CD14-positive monocyte (primary cell): ENCODE measurements at regions not wholly inside any gene's neighbourhood (a gene's known extent, or its start where the extent isn't known, plus 50 kb on each side); places are given as distances from the start of the nearest gene placed in this dataset.

Experiments used
- DNase-seq, 3 donors: peaks; one replicate each; pipeline ENCODE4 v3.0.0-alpha.2; 2011 to 2022
- H2AFZ ChIP-seq: 2 replicates; pipeline ENCODE4 v1.6.0; 2012; ENCODE audit warnings: mild to moderate bottlenecking, low read depth, low read length, inconsistent platforms; ENCODE audit not compliant: insufficient read depth, poor library complexity, severe bottlenecking
- H3K27ac ChIP-seq, 2 donors: 1 replicate in 1 of 2; 2 replicates in 1 of 2; pipeline ENCODE4 v1.5.1; 2012 to 2013; ENCODE audit warnings: low read length in 2 of 2, control low read depth in 1 of 2, inconsistent platforms in 1 of 2, low read depth in 1 of 2, mild to moderate bottlenecking in 1 of 2
- H3K27me3 ChIP-seq, 2 donors: one replicate each; pipeline versions ENCODE4 v1.6.0 to v1.6.1; 2011 to 2013; ENCODE audit warnings: low read length in 2 of 2; ENCODE audit not compliant: control insufficient read depth in 2 of 2, insufficient read depth in 2 of 2
- H3K36me3 ChIP-seq, 2 donors: replicated peaks in 1 of 2; 1 replicate in 1 of 2; 2 replicates in 1 of 2; pipeline versions ENCODE4 v1.5.1 to v1.6.1; 2012 to 2013; ENCODE audit warnings: low read length in 2 of 2, control low read depth in 1 of 2, inconsistent platforms in 1 of 2, mild to moderate bottlenecking in 1 of 2; ENCODE audit not compliant: insufficient read depth in 2 of 2, control insufficient read depth in 1 of 2
- H3K4me1 ChIP-seq, 2 donors: 1 replicate in 1 of 2; 2 replicates in 1 of 2; pipeline versions ENCODE4 v1.5.1 to v1.6.1; 2012 to 2013; ENCODE audit warnings: low read length in 2 of 2, control low read depth in 1 of 2, inconsistent platforms in 1 of 2, mild to moderate bottlenecking in 1 of 2, moderate library complexity in 1 of 2; ENCODE audit not compliant: insufficient read depth in 2 of 2, control insufficient read depth in 1 of 2
- H3K4me2 ChIP-seq: replicated peaks from 2 replicates; pipeline ENCODE3; 2012; ENCODE audit warnings: low read length, moderate library complexity, mild to moderate bottlenecking; ENCODE audit not compliant: poor library complexity, severe bottlenecking; ENCODE audit errors: extremely low read depth
- H3K4me3 ChIP-seq, 3 experiments: fragments of 200-600 bp in 1 of 3; sonication (generic) in 1 of 3; replicated peaks in 1 of 3; 1 replicate in 2 of 3; 2 replicates in 1 of 3; pipeline ENCODE4 v1.5.1; 2011 to 2013; ENCODE audit warnings: low read length in 3 of 3, mild to moderate bottlenecking in 3 of 3, control low read depth in 2 of 3, low read depth in 2 of 3, inconsistent platforms in 1 of 3, moderate library complexity in 1 of 3
- H3K79me2 ChIP-seq: 2 replicates; pipeline ENCODE4 v1.6.0; 2012; ENCODE audit warnings: mild to moderate bottlenecking, control low read depth, inconsistent platforms, low read length, moderate library complexity; ENCODE audit not compliant: insufficient read depth
- H3K9ac ChIP-seq: 2 replicates; pipeline ENCODE4 v1.6.0; 2017; ENCODE audit warnings: low read length, mild to moderate bottlenecking; ENCODE audit not compliant: insufficient read depth, poor library complexity, severe bottlenecking
- H3K9me3 ChIP-seq, 2 donors: replicated peaks in 1 of 2; 1 replicate in 1 of 2; 2 replicates in 1 of 2; pipeline versions ENCODE4 v1.5.1 to v1.6.1; 2012 to 2013; ENCODE audit warnings: low read length in 2 of 2, control low read depth in 1 of 2; ENCODE audit not compliant: control insufficient read depth in 1 of 2, insufficient read depth in 1 of 2
- H4K20me1 ChIP-seq: 2 replicates; pipeline ENCODE4 v1.6.0; 2012; ENCODE audit warnings: mild to moderate bottlenecking, low read length, control low read depth, moderate library complexity; ENCODE audit not compliant: insufficient read depth
- H3K27ac Mint-ChIP-seq, 7 donors: one replicate each; pipeline ENCODE4 v1.8.0; 2020; ENCODE audit warnings: mild to moderate bottlenecking in 7 of 7, mixed read lengths in 7 of 7, moderate library complexity in 6 of 7, inconsistent platforms in 2 of 7
- H3K27me3 Mint-ChIP-seq, 3 donors: one replicate each; pipeline ENCODE4 v1.8.0; 2021 to 2022; ENCODE audit warnings: low read depth in 3 of 3, mild to moderate bottlenecking in 3 of 3, mixed read lengths in 3 of 3, moderate library complexity in 3 of 3, inconsistent platforms in 1 of 3
- H3K36me3 Mint-ChIP-seq, 2 donors: one replicate each; pipeline ENCODE4 v1.8.0; 2020; ENCODE audit warnings: mixed read lengths in 2 of 2, inconsistent platforms in 1 of 2, mild to moderate bottlenecking in 1 of 2
- H3K4me1 Mint-ChIP-seq: one replicate; pipeline ENCODE4 v1.8.0; 2020; ENCODE audit warnings: mild to moderate bottlenecking, mixed read lengths
- H3K4me3 Mint-ChIP-seq, 2 donors: one replicate each; pipeline ENCODE4 v1.8.0; 2020; ENCODE audit warnings: mild to moderate bottlenecking in 2 of 2, mixed read lengths in 2 of 2, moderate library complexity in 1 of 2
- H3K9me3 Mint-ChIP-seq, 7 donors: one replicate each; pipeline ENCODE4 v1.8.0; 2020 to 2022; ENCODE audit warnings: mixed read lengths in 7 of 7, mild to moderate bottlenecking in 6 of 7, moderate library complexity in 6 of 7, inconsistent platforms in 2 of 7
- WGBS: methylation state at CpG from one replicate; pipeline ENCODE4 v1.1.5; 2013; ENCODE audit warnings: missing lambda C conversion rate; ENCODE audit not compliant: insufficient coverage; 5-methylcytosine and 5-hydroxymethylcytosine counted together
- intact Hi-C, 2 donors: fragments of 100-400 bp; cut with micrococcal nuclease; formaldehyde crosslinking; loops; one replicate each; pipeline versions ENCODE4 v1.15.0 to v1.15.1; 2023
- TF ChIP-seq, protein P1 (sequence below): fragments of 200-600 bp; IDR thresholded peaks from one replicate; pipeline ENCODE4 v1.8.0; 2022; ENCODE audit warnings: antibody characterized with exemption, mild to moderate bottlenecking

DNA sequence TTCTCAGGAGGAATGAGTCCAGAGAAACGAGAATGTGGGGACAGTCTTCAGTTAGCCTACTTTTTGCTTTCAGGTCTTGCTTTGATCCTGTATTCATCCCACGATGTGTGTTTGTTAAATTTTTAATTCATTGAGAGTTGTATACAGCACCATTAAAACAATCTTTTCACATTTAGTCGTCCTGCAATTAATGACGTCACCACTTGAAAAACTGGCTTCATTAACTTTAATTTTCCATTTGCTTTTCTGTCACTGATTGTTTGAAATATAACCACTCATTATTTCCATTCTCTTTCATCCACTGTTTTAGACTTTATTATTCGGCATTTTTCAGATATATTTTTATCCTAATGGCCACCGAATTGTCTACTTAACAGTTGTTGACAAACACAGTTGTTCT is 146.9 kb downstream of the TFEC start:
- WGBS, result 80% methylated on average over 1 of the region's 6 CpGs
- Mint-ChIP-seq H3K36me3 (no peaks in the 10 kb centered on the region), H3K27me3 (peaks cover 0 to 4% (median 0%) of the 10 kb centered on the region in 3 donors), H3K4me3 (no peak overlapping the region), H3K9me3 (peaks cover 0 to 5% (median 0%) of the 10 kb centered on the region in 7 donors), H3K4me1 (no peaks in the 10 kb centered on the region), H3K27ac (no peak overlapping the region)
- Histone ChIP-seq H3K4me3 (no peak overlapping the region), H3K4me1 (no peaks in the 10 kb centered on the region), H4K20me1 (no peaks in the 10 kb centered on the region), H3K79me2 (no peaks in the 10 kb centered on the region), H3K9me3 (no peaks in the 10 kb centered on the region), H3K4me2 (no peak overlapping the region), H2AFZ (no peak overlapping the region), H3K36me3 (no peaks in the 10 kb centered on the region), H3K27me3 (no peaks in the 10 kb centered on the region), H3K9ac (no peak overlapping the region), H3K27ac (no peak overlapping the region)
- no peak for DNase-seq
- intact Hi-C loops, result no loop called here
- TF ChIP-seq, protein P1, sequence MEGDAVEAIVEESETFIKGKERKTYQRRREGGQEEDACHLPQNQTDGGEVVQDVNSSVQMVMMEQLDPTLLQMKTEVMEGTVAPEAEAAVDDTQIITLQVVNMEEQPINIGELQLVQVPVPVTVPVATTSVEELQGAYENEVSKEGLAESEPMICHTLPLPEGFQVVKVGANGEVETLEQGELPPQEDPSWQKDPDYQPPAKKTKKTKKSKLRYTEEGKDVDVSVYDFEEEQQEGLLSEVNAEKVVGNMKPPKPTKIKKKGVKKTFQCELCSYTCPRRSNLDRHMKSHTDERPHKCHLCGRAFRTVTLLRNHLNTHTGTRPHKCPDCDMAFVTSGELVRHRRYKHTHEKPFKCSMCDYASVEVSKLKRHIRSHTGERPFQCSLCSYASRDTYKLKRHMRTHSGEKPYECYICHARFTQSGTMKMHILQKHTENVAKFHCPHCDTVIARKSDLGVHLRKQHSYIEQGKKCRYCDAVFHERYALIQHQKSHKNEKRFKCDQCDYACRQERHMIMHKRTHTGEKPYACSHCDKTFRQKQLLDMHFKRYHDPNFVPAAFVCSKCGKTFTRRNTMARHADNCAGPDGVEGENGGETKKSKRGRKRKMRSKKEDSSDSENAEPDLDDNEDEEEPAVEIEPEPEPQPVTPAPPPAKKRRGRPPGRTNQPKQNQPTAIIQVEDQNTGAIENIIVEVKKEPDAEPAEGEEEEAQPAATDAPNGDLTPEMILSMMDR, result no peak

DNA sequence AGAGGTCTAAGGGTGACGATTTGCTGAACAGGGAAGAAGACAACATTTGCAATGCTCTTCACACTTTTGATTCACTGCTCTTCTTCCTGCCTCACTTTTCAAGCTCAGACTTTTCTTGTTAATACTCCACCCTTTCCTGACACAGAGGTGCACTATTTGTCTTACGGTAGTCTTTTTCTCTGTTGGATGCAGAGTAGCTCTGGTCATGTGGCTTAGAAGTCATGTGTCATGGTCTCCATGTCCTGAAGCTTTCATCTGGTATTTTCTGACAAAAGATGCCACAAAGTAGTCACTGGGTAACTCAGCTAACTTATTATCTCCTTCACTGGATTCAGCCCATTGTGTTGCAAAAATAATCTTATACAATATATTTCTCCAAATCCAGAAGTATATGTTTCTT is 149.1 kb downstream of the TFEC start:
- 60% methylated on average over 1 of the region's 2 CpGs for WGBS
- intact Hi-C loops, result no loop called here
- no peak overlapping the region for H3K27ac Mint-ChIP-seq

More for the DNA sequence above, 149.1 kb downstream of the TFEC start:
- no peaks in the 10 kb centered on the region for H4K20me1 ChIP-seq
- no peak overlapping the region for H3K4me3 ChIP-seq
- Mint-ChIP-seq H3K36me3 (no peaks in the 10 kb centered on the region), H3K4me1 (no peaks in the 10 kb centered on the region), H3K4me3 (no peak overlapping the region), H3K9me3 (peaks cover 0 to 3% (median 0%) of the 10 kb centered on the region in 7 donors), H3K27me3 (peaks cover 0 to 4% (median 0%) of the 10 kb centered on the region in 3 donors)
- TF ChIP-seq, protein P1, result no peak
- no peak overlapping the region for H2AFZ ChIP-seq
- H3K27ac ChIP-seq, result no peak overlapping the region
- H3K36me3 ChIP-seq, result no peaks in the 10 kb centered on the region
- H3K79me2 ChIP-seq, result no peaks in the 10 kb centered on the region
- H3K27me3 ChIP-seq, result no peaks in the 10 kb centered on the region
- H3K4me2 ChIP-seq, result no peak overlapping the region
- no peak overlapping the region for H3K9ac ChIP-seq
- no peak for DNase-seq
- H3K9me3 ChIP-seq, result no peaks in the 10 kb centered on the region
- H3K4me1 ChIP-seq, result no peaks in the 10 kb centered on the region
